ENCODE measurements at regions not wholly inside any gene's neighbourhood (a gene's known extent, or its start where the extent isn't known, plus 50 kb on each side); places are given as distances from the start of the nearest gene placed in this dataset.

- TF ChIP-seq CTCF (IDR thresholded peaks at IDR 0.05 in 4 of 5, conservative IDR thresholded peaks at IDR 0.05 in 1 of 5), result no peak
- no peak for TF ChIP-seq POLR2A (IDR thresholded peaks at IDR 0.05)
Measured at GRCh38 chr14:101634850-101635748, 73.8 kb downstream of the DIO3 start.

Data from gastrocnemius medialis (tissue), 4 donors.